SHP77 treated with DMSO at 0.1 percent for 48 hours (cell line): ENCODE measurements at regions not wholly inside any gene's neighbourhood (a gene's known extent, or its start where the extent isn't known, plus 50 kb on each side); places are given as distances from the start of the nearest gene placed in this dataset.

Experiments used
- DNase-seq: peaks from one replicate; lab custom pipeline; 2025; lab: John Stamatoyannopoulos, UW

- no peak for DNase-seq
These were observed 1439.4 kb downstream of the UQCRFS1 start for GRCh38 chr19:27773318-27774094.

- DNase-seq = no peak
These were observed 1440.9 kb downstream of the UQCRFS1 start for GRCh38 chr19:27772059-27772458.

DNA sequence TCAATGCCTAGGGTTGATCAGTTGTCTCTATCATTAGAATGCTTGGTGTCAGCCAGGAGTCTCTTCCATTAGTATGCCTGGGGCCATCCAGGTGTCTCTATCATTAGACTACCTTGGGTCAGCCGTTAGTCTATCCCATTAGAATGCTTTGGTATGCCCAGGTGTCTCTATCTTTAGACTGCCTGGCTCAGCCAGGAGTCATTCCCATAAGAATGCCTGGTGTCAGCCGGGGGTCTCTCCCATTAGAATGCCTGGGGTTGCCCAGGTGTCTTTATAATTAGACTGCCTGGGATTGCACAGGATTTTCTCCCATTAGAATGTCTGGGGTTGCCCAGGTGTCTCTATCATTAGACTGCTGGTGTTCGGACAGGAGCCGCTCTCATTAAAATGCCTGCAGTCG is 1442.9 kb downstream of the UQCRFS1 start:
- DNase-seq = no peak

DNA sequence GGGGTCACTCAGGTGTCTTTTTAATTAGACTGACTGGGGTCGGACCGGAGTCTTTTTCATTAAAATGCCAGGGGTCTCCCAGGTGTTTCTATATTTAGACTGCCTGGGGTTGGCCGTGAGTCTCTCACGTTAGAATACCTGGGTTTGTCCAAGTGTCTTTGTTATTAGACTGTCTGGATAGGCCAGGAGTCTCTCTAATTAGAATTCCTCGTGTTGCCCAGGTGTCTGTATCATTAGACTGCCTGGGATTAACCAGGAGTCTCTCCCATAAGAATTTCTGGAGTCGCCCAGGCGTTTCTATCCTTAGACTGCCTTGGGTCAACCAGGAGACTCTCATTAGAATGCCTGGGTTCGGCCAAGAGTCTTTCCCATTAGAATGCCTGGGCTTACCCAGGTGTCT is 1445.7 kb downstream of the UQCRFS1 start:
- no peak for DNase-seq

DNA sequence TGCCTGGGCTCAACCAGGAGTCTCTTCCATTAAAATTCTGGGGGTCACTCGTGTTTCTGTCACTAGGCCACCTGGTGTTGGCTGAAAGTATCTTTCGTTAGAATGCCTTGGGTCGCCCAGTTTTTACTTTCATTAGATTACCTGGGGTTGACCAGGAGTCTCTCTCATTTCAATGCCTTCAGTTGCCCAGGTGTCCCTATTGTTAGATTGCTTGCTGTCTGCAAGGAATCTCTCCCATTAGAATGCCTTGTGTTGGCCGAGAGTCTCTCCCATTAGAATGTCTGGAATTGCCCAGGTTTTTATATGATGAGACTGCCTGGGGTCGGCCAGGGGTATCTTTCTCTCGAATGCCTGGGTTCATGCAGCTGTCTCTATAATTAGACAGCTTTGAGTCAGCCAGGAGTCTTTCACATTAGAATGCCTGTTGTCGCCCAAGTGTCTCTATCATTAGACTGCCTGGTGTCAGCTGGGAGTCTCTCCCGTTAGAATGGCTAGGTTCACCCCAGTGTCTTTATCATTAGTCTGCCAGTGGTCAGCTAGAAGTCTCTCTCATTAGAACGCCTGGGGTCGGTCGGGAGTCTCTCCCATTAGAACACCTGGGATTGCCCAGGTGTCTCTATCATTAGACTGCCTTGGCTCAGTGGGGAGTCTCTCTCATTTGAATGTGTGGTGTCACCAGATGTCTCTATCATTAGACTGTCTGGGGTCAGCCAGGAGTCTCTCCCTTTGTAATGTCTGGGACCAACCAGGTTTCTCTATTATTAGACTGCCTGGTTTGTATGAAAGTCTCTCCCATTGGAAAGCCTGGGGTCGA is 1446.8 kb downstream of the UQCRFS1 start:
- DNase-seq = no peak

DNA sequence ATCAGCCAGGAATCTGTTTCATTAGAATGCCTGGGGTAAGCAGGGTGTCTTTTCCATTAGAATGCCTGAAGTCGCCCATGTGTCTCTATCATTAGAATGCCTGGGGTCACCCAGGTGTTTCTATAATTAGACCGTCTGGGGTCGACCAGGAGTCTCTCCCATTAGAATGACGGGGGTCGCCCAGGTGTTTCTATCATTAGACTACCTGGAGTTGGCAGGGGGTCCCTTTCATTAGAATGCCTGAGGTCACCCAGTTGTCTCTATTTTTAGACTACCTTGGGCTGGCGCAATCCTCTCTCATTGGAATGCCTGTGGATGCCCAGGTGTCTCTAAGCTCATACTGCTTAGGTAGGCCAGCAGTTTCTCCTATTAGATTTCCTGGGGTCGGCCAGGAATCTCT is 1447.6 kb downstream of the UQCRFS1 start:
- no peak for DNase-seq

GRCh38 chr19:27764186-27764804 is 1448.7 kb downstream of the UQCRFS1 start:
- no peak for DNase-seq

- no peak for DNase-seq
These were observed 1450.0 kb downstream of the UQCRFS1 start for GRCh38 chr19:27762933-27763332.

DNA sequence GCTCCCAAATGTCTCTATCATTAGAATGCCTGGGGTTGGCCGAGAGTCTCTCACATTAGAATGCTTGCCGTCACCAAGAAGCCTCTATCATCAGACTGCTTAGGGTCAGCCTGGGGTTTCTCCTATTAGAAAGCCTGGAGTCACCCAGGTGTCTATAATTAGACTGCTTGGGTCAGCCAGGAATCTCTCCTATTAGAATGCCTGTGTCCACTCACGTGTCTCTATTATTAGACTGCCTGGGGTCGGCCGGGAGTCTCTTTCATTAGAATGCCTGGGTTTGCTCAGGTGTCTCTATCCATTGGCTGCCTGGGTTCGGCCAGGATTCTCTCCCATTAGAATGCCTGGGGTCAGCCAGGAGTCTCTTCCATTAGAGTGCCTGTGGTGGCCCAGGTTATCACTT is 1453.1 kb downstream of the UQCRFS1 start:
- no peak for DNase-seq

- no peak for DNase-seq
These were observed 1454.1 kb downstream of the UQCRFS1 start for GRCh38 chr19:27758626-27759505.

- DNase-seq = no peak
These were observed 1458.3 kb downstream of the UQCRFS1 start for GRCh38 chr19:27754700-27755099.

DNA sequence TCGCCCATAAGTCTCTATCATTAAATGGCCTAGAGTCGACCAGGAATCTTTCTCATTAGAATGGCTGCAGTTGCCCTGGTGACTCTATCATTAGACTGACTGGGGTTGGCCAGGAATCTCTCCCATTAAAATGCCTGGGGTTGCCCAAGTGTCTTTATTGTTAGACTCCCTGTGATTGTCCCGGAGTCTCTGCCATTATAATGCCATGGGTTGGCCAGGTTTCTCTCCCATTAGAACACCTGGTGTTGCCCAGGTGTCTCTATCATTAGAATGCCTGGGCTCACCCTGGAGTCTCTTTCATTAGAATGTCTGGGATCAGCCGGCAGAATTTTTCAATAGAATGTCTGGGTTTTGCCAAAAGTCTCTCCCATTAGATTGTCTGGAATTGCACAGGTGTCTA is 1459.3 kb downstream of the UQCRFS1 start:
- DNase-seq = no peak

DNA sequence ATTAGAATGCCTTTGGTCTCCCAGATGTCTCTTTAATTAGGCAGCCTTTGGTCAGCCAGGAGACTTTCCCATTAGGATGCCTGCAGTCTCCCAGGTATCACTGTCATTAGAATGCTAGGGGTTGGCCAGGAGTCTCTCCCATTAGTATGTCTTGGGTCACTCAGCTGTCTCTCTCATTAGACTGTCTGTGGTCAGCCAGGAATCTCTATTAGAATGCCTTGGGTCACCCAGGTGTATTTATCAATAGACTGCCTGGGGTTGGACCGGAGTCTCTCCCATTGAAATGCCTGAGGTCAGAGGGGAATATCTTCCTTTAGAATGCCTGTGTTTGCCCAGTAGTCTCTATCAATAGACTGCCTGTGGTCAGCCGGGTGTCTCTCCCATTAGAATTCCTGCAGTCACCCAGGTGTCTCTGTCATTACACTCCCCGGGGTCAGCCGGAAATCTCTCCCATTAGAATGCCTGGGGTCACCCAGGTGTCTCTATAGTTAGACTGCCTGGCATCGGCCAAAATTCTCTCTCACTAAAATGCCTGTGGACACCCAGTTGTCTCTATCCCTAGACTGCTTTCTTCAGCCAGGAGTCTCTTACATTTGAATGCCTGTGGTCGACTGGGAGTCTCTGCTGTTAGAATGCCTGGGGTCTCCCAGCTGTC is 1460.3 kb downstream of the UQCRFS1 start:
- DNase-seq = no peak

DNA sequence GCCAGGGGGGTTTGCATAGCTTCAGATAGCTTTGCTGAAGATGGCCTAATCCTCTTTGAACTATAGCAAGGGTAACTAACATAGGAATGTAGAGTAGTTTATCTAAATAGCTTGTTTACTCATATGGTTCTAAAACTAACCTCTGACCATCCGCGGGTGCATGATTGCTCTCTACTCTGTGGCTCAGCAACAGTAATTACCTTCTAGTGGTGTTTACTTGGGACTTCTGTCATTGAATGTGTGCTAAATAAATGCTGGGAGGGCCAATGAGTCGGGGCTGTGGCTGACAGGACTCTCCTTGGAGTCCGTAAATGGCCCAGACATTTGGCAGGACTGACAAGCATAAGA is 1461.9 kb downstream of the UQCRFS1 start:
- no peak for DNase-seq

DNA sequence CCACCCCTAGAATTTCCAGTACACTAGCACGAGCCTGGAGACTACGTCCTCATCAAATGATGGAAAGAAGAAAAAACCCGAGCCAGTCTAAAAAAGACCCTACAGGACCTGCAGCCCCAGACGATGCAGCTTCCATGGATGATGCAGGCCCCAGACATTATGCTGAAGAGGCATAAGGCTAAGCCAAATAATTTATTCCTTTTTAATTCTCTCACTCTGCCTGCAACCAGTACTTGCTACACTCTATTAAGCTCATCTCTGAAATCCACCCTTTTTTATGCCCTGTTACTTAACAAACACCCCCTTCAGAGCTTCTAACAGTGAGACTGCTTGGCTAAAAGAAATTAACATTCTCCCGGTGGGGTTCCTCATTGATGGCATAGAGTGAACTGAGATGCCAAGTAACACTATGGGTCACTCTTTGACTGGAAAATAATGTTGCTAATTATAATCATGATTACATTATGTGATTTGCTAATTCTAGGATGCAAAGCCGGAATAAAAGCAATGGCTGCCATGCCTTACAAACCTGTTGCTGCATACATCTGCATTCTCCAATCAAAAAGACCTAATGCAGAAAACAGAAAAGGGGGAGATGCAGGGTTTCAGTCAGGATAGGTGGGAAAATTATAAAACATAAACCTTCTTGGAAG is 1462.4 kb downstream of the UQCRFS1 start:
- no peak for DNase-seq

GRCh38 chr19:27748551-27749152 is 1464.3 kb downstream of the UQCRFS1 start:
- no peak for DNase-seq

GRCh38 chr19:27746691-27747380 is 1466.1 kb downstream of the UQCRFS1 start:
- peak; percentile 45 for DNase-seq

- no peak for DNase-seq
These were observed 1466.9 kb downstream of the UQCRFS1 start for GRCh38 chr19:27745978-27746542.

GRCh38 chr19:27744926-27745768 is 1467.8 kb downstream of the UQCRFS1 start:
- no peak for DNase-seq
